ENCODE measurements at regions not wholly inside any gene's neighbourhood (a gene's known extent, or its start where the extent isn't known, plus 50 kb on each side); places are given as distances from the start of the nearest gene placed in this dataset.

- Histone ChIP-seq H4K8ac (ENCODE audit: low read depth, low read length) (no peak overlapping the region), H3K18ac (ENCODE audit: low read length) (no peak overlapping the region), H3K14ac (ENCODE audit: low read length) (no peak overlapping the region), H2BK120ac (ENCODE audit: insufficient read depth, low read length, poor library complexity) (no peak overlapping the region), H3K36me3 (ENCODE audit: control insufficient read depth in 1 of 2, insufficient read depth in 2 of 2, low read length in 2 of 2) (no peaks in the 10 kb centered on the region), H2AK5ac (ENCODE audit: low read length) (no peak overlapping the region), H3K4me1 (ENCODE audit: control insufficient read depth in 1 of 2, insufficient read depth in 2 of 2, low read length in 2 of 2) (no peaks in the 10 kb centered on the region), H3K23ac (ENCODE audit: low read length) (no peak overlapping the region), H4K12ac (ENCODE audit: low read depth, low read length) (no peak overlapping the region), H3K27ac (ENCODE audit: low read depth, low read length) (no peak overlapping the region), H3K27me3 (ENCODE audit: insufficient read depth, low read length) (no peaks in the 10 kb centered on the region), H3K79me1 (ENCODE audit: low read length) (no peaks in the 10 kb centered on the region), H3K4me2 (ENCODE audit: low read length) (no peak overlapping the region), H3K9ac (ENCODE audit: low read length) (no peak overlapping the region), H3K9me3 (ENCODE audit: insufficient read depth, low read depth, low read length) (no peaks in the 10 kb centered on the region), H2BK12ac (ENCODE audit: low read length) (no peak overlapping the region), H3K4me3 (ENCODE audit: low read depth, low read length) (no peak overlapping the region), H3K4ac (ENCODE audit: low read depth, low read length) (no peak overlapping the region), H2AFZ (ENCODE audit: insufficient read depth, low read length, poor library complexity) (no peak overlapping the region), H4K91ac (ENCODE audit: low read depth, low read length) (no peak overlapping the region), H3K79me2 (ENCODE audit: control insufficient read depth, insufficient read depth, low read length, poor library complexity) (no peaks in the 10 kb centered on the region), H2BK5ac (ENCODE audit: low read depth, low read length, poor library complexity) (no peak overlapping the region)
- no CpG with 5 or more reads among the region's 3 CpGs for WGBS (ENCODE audit: extremely low coverage, insufficient coverage, insufficient read length)
- DNase-seq: no peak
Observed at GRCh38 chr4:149956678-149957077, 121.6 kb upstream of the DCLK2 start.

- H2AK5ac ChIP-seq (ENCODE audit: low read length): no peak overlapping the region
- no peak overlapping the region for H4K12ac ChIP-seq (ENCODE audit: low read depth, low read length)
- H3K4me1 ChIP-seq (ENCODE audit: control insufficient read depth in 1 of 2, insufficient read depth in 2 of 2, low read length in 2 of 2): no peaks in the 10 kb centered on the region
- H3K4me3 ChIP-seq (ENCODE audit: low read depth, low read length): no peak overlapping the region
- no peak overlapping the region for H3K4me2 ChIP-seq (ENCODE audit: low read length)
- no peak overlapping the region for H2AFZ ChIP-seq (ENCODE audit: insufficient read depth, low read length, poor library complexity)
- H3K9me3 ChIP-seq (ENCODE audit: insufficient read depth, low read depth, low read length): no peaks in the 10 kb centered on the region
- H3K4ac ChIP-seq (ENCODE audit: low read depth, low read length): no peak overlapping the region
- no peak overlapping the region for H2BK12ac ChIP-seq (ENCODE audit: low read length)
- no peak overlapping the region for H3K9ac ChIP-seq (ENCODE audit: low read length)
- no peak overlapping the region for H3K18ac ChIP-seq (ENCODE audit: low read length)
- H3K23ac ChIP-seq (ENCODE audit: low read length): no peak overlapping the region
- H3K79me1 ChIP-seq (ENCODE audit: low read length): no peaks in the 10 kb centered on the region
- H3K36me3 ChIP-seq (ENCODE audit: control insufficient read depth in 1 of 2, insufficient read depth in 2 of 2, low read length in 2 of 2): no peaks in the 10 kb centered on the region
- H4K91ac ChIP-seq (ENCODE audit: low read depth, low read length): no peak overlapping the region
- no peak overlapping the region for H4K8ac ChIP-seq (ENCODE audit: low read depth, low read length)
- no peaks in the 10 kb centered on the region for H3K27me3 ChIP-seq (ENCODE audit: insufficient read depth, low read length)
- H3K14ac ChIP-seq (ENCODE audit: low read length): no peak overlapping the region
- no CpG with 5 or more reads among the region's 5 CpGs for WGBS (ENCODE audit: extremely low coverage, insufficient coverage, insufficient read length)
- H3K27ac ChIP-seq (ENCODE audit: low read depth, low read length): no peak overlapping the region
- H3K79me2 ChIP-seq (ENCODE audit: control insufficient read depth, insufficient read depth, low read length, poor library complexity): no peaks in the 10 kb centered on the region
- no peak overlapping the region for H2BK5ac ChIP-seq (ENCODE audit: low read depth, low read length, poor library complexity)
- no peak overlapping the region for H2BK120ac ChIP-seq (ENCODE audit: insufficient read depth, low read length, poor library complexity)
- no peak for DNase-seq
Observed at GRCh38 chr4:149961876-149962597, 116.2 kb upstream of the DCLK2 start.

- H2BK120ac ChIP-seq (ENCODE audit: insufficient read depth, low read length, poor library complexity): no peak overlapping the region
- H4K12ac ChIP-seq (ENCODE audit: low read depth, low read length): no peak overlapping the region
- no peaks in the 10 kb centered on the region for H3K79me2 ChIP-seq (ENCODE audit: control insufficient read depth, insufficient read depth, low read length, poor library complexity)
- H3K4me2 ChIP-seq (ENCODE audit: low read length): no peak overlapping the region
- no peak overlapping the region for H2BK5ac ChIP-seq (ENCODE audit: low read depth, low read length, poor library complexity)
- no peaks in the 10 kb centered on the region for H3K9me3 ChIP-seq (ENCODE audit: insufficient read depth, low read depth, low read length)
- no peaks in the 10 kb centered on the region for H3K27me3 ChIP-seq (ENCODE audit: insufficient read depth, low read length)
- H3K79me1 ChIP-seq (ENCODE audit: low read length): no peaks in the 10 kb centered on the region
- WGBS (ENCODE audit: extremely low coverage, insufficient coverage, insufficient read length): no CpG with 5 or more reads among the region's 8 CpGs
- H4K91ac ChIP-seq (ENCODE audit: low read depth, low read length): no peak overlapping the region
- H2AK5ac ChIP-seq (ENCODE audit: low read length): no peak overlapping the region
- H3K4me1 ChIP-seq (ENCODE audit: control insufficient read depth in 1 of 2, insufficient read depth in 2 of 2, low read length in 2 of 2): no peaks in the 10 kb centered on the region
- no peak overlapping the region for H3K9ac ChIP-seq (ENCODE audit: low read length)
- H3K23ac ChIP-seq (ENCODE audit: low read length): no peak overlapping the region
- H3K4me3 ChIP-seq (ENCODE audit: low read depth, low read length): no peak overlapping the region
- H3K36me3 ChIP-seq (ENCODE audit: control insufficient read depth in 1 of 2, insufficient read depth in 2 of 2, low read length in 2 of 2): no peaks in the 10 kb centered on the region
- no peak overlapping the region for H3K14ac ChIP-seq (ENCODE audit: low read length)
- H3K27ac ChIP-seq (ENCODE audit: low read depth, low read length): no peak overlapping the region
- no peak overlapping the region for H3K4ac ChIP-seq (ENCODE audit: low read depth, low read length)
- H2AFZ ChIP-seq (ENCODE audit: insufficient read depth, low read length, poor library complexity): no peak overlapping the region
- DNase-seq: no peak
- H2BK12ac ChIP-seq (ENCODE audit: low read length): no peak overlapping the region
- no peak overlapping the region for H4K8ac ChIP-seq (ENCODE audit: low read depth, low read length)
- no peak overlapping the region for H3K18ac ChIP-seq (ENCODE audit: low read length)
Observed at GRCh38 chr4:149964001-149964796, 114.0 kb upstream of the DCLK2 start.

GRCh38 chr4:149965206-149965605 is 113.0 kb upstream of the DCLK2 start:
- Histone ChIP-seq H3K9me3 (ENCODE audit: insufficient read depth, low read depth, low read length) (no peaks in the 10 kb centered on the region), H4K8ac (ENCODE audit: low read depth, low read length) (no peak overlapping the region), H3K4me2 (ENCODE audit: low read length) (no peak overlapping the region), H3K23ac (ENCODE audit: low read length) (no peak overlapping the region), H4K91ac (ENCODE audit: low read depth, low read length) (no peak overlapping the region), H2AK5ac (ENCODE audit: low read length) (no peak overlapping the region), H3K14ac (ENCODE audit: low read length) (no peak overlapping the region), H3K27me3 (ENCODE audit: insufficient read depth, low read length) (no peaks in the 10 kb centered on the region), H2BK5ac (ENCODE audit: low read depth, low read length, poor library complexity) (no peak overlapping the region), H3K79me1 (ENCODE audit: low read length) (no peaks in the 10 kb centered on the region), H3K36me3 (ENCODE audit: control insufficient read depth in 1 of 2, insufficient read depth in 2 of 2, low read length in 2 of 2) (no peaks in the 10 kb centered on the region), H3K9ac (ENCODE audit: low read length) (no peak overlapping the region), H2BK12ac (ENCODE audit: low read length) (no peak overlapping the region), H3K27ac (ENCODE audit: low read depth, low read length) (no peak overlapping the region), H4K12ac (ENCODE audit: low read depth, low read length) (no peak overlapping the region), H3K4me3 (ENCODE audit: low read depth, low read length) (no peak overlapping the region), H2AFZ (ENCODE audit: insufficient read depth, low read length, poor library complexity) (no peak overlapping the region), H3K4ac (ENCODE audit: low read depth, low read length) (no peak overlapping the region), H3K79me2 (ENCODE audit: control insufficient read depth, insufficient read depth, low read length, poor library complexity) (no peaks in the 10 kb centered on the region), H3K18ac (ENCODE audit: low read length) (no peak overlapping the region), H3K4me1 (ENCODE audit: control insufficient read depth in 1 of 2, insufficient read depth in 2 of 2, low read length in 2 of 2) (no peaks in the 10 kb centered on the region), H2BK120ac (ENCODE audit: insufficient read depth, low read length, poor library complexity) (no peak overlapping the region)
- no CpG with 5 or more reads among the region's 2 CpGs for WGBS (ENCODE audit: extremely low coverage, insufficient coverage, insufficient read length)
- DNase-seq: no peak

All from trophoblast cell (in vitro differentiated cells and primary cell).